ENCODE measurements at regions not wholly inside any gene's neighbourhood (a gene's known extent, or its start where the extent isn't known, plus 50 kb on each side); places are given as distances from the start of the nearest gene placed in this dataset.
A peak's percentile ranks its signal among the peaks of the same experiment; 100 is the strongest.

DNA sequence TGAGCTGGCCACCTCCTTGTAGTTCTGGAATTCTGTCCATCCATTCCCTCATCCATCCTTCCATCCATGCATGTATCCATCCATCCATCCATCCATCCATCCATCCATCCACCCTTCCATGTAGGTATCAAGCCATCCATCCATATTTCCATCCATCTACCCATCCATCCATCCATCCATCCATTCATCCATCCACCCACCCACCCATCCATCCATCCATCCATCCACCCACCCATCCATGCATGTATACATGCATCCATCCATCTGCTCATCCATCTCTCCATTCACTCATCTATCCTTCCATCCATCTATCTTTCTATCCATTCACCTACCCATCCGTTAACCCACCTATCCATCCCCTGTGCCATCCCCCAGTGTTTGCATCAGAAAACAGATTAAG lies 153.6 kb upstream of the STX18 start:
- no peak overlapping the region for H3K27ac ChIP-seq
- TF ChIP-seq CTCF (conservative IDR thresholded peaks at IDR 0.05) (no peak), ZFX (IDR thresholded peaks at IDR 0.05) (no peak)

DNA sequence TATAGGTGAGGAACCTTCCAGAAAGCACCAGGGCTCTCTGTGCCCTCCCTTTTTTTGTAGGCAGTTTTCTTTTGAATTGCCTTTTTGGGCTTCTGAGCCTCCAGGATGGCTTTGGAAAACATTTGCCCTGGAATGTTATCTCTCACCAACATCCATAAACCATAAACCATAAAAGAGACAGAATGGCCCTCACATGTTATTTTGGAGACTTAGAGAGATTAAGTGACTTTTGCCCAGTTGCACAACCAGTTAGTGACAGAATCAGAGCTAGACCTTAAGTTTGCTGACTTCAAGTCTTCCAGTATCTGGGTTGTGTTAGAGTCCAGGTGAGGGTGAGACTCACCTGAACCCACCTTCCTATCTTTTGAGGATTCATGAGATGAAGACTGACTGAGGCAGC lies 153.0 kb upstream of the STX18 start:
- H3K27ac ChIP-seq: no peak overlapping the region
- TF ChIP-seq CTCF (conservative IDR thresholded peaks at IDR 0.05) (no peak), ZFX (IDR thresholded peaks at IDR 0.05) (no peak)

DNA sequence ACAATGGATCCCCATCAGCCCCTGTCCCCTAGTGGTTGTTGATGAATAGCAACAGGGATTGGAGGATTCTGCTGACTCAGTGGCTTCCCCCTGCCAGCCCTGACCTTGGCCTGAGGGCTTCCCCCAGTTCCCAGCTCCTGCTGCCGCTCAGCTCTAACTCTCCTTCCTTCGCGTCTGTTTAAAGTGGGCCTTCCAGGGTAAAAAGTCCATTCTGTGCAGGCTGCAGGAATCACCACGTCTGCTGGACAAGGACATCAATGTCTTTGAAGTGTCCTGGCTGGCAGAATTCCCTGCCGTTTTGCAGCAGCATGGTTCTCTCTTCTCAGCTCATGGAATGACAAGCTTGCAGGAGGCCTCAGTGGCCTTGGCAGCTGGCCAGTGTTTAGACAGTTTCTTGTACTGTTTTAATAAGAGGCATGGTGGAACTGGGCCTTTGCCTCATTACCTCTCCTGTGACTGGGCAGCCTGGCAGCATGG lies 152.5 kb upstream of the STX18 start:
- TF ChIP-seq CTCF (conservative IDR thresholded peaks at IDR 0.05) (peak; percentile 21; the same call in 1 of the 2 replicates), ZFX (IDR thresholded peaks at IDR 0.05) (no peak)
- H3K27ac ChIP-seq: no peak overlapping the region

GRCh38 chr4:4693755-4694295 lies 152.0 kb upstream of the STX18 start:
- TF ChIP-seq ZFX (IDR thresholded peaks at IDR 0.05) (no peak), CTCF (conservative IDR thresholded peaks at IDR 0.05) (no peak; the same call in 1 of the 2 replicates)
- no peak overlapping the region for H3K27ac ChIP-seq

- H3K27ac ChIP-seq: no peak overlapping the region
- TF ChIP-seq ZFX (IDR thresholded peaks at IDR 0.05) (no peak), CTCF (conservative IDR thresholded peaks at IDR 0.05) (no peak)
Measured at GRCh38 chr4:4693258-4693657, 151.4 kb upstream of the STX18 start.

- no peak overlapping the region for H3K27ac ChIP-seq
- TF ChIP-seq CTCF (conservative IDR thresholded peaks at IDR 0.05): no peak
- no peak for TF ChIP-seq ZFX (IDR thresholded peaks at IDR 0.05)
Measured at GRCh38 chr4:4690854-4691253, 149.0 kb upstream of the STX18 start.

DNA sequence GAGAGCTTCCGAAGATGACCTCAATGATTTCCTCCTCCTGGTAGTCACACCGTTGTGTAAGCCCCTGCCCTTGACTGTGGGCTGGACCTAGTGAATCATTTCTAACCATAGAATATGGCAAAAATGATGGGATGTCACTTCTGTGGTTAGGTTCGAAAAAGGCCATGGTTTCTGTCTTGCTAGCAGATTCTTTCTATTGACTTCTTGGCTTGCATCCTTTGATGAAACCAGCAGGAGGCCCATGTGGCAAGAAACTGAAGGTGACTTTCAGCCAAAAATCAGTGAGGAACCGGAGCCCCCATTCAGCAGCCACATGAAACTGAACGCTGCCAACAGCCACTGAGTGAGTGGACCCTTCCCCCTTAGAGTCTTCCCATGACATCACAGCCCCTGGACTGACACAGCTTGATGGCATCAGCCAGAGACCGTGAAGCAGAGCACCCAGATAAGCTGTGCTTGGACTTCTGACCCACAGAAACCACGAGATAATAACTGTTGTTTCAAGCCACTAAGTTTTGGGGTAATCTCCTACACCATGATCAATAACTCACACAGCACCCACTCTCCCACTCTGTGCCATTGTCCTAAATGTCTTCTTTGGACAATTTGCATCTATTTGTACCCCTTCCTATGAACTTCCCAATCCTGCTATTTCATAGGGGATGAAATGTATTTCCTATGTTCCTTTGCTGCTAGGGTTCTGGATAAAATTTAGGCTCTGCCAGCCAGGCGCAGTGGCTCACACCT lies 148.0 kb upstream of the STX18 start:
- TF ChIP-seq ZFX (IDR thresholded peaks at IDR 0.05) (no peak), CTCF (conservative IDR thresholded peaks at IDR 0.05) (no peak)
- H3K27ac ChIP-seq: no peak overlapping the region
